Lower leg skin (tissue), 3 donors: ENCODE measurements at regions not wholly inside any gene's neighbourhood (a gene's known extent, or its start where the extent isn't known, plus 50 kb on each side); places are given as distances from the start of the nearest gene placed in this dataset.

Experiments
- POLR2A ChIP-seq, 2 donors: fragments of 450-650 bp; IDR thresholded peaks; one replicate each; pipeline ENCODE4 v1.6.1; 2016 to 2017; ENCODE audit warnings: antibody characterized with exemption in 2 of 2, mild to moderate bottlenecking in 1 of 2, moderate library complexity in 1 of 2
- TF ChIP-seq, protein P1 (sequence below), 3 donors: fragments of 450-650 bp; IDR thresholded peaks; one replicate each; pipeline ENCODE4 v1.5.1; 2016; ENCODE audit warnings: antibody characterized with exemption in 3 of 3, mild to moderate bottlenecking in 3 of 3, moderate library complexity in 2 of 3

DNA sequence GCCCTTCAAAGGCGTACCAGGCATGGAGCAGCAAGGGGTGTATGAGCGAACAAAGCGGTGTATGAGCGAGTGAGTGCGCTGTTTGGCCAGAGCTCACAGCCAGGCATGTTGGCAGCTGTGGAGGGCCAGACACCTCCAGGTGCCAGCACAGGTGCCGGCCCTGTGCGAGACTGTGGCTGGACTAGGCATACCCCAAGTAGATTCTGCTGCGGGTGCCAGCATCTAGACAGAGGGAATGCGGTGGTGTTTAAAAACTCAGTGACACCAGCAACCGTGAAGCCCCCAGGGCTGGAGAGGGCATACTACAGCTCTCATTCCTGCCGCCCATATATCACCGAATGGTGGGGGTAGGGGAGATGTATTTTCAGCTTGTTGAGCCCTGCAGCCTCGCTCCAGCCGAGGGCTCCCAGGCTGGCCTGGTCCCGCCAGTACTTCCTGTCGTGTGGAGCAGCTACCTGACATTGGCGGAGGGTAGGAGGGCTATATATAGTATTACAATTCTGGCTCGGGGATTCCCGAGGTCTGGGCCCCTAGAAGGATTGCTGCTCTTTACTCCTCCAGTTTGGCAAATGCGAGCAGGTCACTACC, 1829.6 kb upstream of the NUDT12 start:
- TF ChIP-seq, protein P1, sequence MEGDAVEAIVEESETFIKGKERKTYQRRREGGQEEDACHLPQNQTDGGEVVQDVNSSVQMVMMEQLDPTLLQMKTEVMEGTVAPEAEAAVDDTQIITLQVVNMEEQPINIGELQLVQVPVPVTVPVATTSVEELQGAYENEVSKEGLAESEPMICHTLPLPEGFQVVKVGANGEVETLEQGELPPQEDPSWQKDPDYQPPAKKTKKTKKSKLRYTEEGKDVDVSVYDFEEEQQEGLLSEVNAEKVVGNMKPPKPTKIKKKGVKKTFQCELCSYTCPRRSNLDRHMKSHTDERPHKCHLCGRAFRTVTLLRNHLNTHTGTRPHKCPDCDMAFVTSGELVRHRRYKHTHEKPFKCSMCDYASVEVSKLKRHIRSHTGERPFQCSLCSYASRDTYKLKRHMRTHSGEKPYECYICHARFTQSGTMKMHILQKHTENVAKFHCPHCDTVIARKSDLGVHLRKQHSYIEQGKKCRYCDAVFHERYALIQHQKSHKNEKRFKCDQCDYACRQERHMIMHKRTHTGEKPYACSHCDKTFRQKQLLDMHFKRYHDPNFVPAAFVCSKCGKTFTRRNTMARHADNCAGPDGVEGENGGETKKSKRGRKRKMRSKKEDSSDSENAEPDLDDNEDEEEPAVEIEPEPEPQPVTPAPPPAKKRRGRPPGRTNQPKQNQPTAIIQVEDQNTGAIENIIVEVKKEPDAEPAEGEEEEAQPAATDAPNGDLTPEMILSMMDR (IDR thresholded peaks at IDR 0.05): no peak
- TF ChIP-seq POLR2A (IDR thresholded peaks at IDR 0.05): no peak
